Suprapubic skin (tissue), 4 donors: ENCODE measurements at regions not wholly inside any gene's neighbourhood (a gene's known extent, or its start where the extent isn't known, plus 50 kb on each side); places are given as distances from the start of the nearest gene placed in this dataset.

Source experiments
- EP300 ChIP-seq: sonication (generic); formaldehyde crosslinking; IDR thresholded peaks from one replicate; pipeline ENCODE4 v1.6.1; 2017; ENCODE audit warnings: antibody characterized with exemption
- POLR2A ChIP-seq, 2 donors: fragments of 450-650 bp; IDR thresholded peaks; one replicate each; pipeline ENCODE4 v1.6.1; 2017; ENCODE audit warnings: antibody characterized with exemption in 2 of 2, mild to moderate bottlenecking in 2 of 2, moderate library complexity in 2 of 2
- POLR2AphosphoS5 ChIP-seq, 3 donors: sonication (generic); formaldehyde crosslinking; IDR thresholded peaks; one replicate each; pipeline ENCODE4 v1.6.1; 2017; ENCODE audit warnings: antibody characterized with exemption in 3 of 3
- TF ChIP-seq, protein P1 (sequence below), 2 donors: fragments of 200-600 bp in 1 of 2; fragments of 450-650 bp in 1 of 2; sonication (generic) in 1 of 2; IDR thresholded peaks; one replicate each; pipeline ENCODE4 v1.5.1; 2016 to 2019; ENCODE audit warnings: antibody characterized with exemption in 2 of 2, mild to moderate bottlenecking in 1 of 2, moderate library complexity in 1 of 2

- TF ChIP-seq EP300 (no peak), POLR2A (IDR thresholded peaks at IDR 0.05) (no peak), POLR2AphosphoS5 (IDR thresholded peaks at IDR 0.05) (no peak)
- TF ChIP-seq, protein P1, sequence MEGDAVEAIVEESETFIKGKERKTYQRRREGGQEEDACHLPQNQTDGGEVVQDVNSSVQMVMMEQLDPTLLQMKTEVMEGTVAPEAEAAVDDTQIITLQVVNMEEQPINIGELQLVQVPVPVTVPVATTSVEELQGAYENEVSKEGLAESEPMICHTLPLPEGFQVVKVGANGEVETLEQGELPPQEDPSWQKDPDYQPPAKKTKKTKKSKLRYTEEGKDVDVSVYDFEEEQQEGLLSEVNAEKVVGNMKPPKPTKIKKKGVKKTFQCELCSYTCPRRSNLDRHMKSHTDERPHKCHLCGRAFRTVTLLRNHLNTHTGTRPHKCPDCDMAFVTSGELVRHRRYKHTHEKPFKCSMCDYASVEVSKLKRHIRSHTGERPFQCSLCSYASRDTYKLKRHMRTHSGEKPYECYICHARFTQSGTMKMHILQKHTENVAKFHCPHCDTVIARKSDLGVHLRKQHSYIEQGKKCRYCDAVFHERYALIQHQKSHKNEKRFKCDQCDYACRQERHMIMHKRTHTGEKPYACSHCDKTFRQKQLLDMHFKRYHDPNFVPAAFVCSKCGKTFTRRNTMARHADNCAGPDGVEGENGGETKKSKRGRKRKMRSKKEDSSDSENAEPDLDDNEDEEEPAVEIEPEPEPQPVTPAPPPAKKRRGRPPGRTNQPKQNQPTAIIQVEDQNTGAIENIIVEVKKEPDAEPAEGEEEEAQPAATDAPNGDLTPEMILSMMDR (IDR thresholded peaks at IDR 0.05), result no peak
These were observed 536.0 kb downstream of the GATA3 start for GRCh38 chr10:8590518-8590917.
